ENCODE measurements at regions not wholly inside any gene's neighbourhood (a gene's known extent, or its start where the extent isn't known, plus 50 kb on each side); places are given as distances from the start of the nearest gene placed in this dataset.

DNA sequence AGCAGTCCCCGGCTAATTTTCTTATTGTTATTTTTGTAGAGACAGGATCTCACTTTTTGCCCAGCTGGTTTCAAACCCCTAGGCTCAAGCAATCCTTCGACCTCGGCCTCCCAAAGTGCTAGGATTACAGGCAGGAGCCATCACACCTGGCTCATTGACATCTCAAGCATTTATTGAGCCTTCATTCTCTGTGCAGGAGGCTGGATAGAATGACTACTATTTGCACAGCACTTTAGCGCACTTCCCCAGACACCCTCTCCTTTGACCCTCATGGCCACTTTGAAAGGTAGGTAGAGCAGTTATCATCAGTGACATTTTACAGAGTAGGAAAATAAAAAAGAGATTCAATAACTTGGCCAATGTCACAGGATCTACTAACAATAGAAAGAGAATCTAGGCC, 124.0 kb upstream of the STXBP5 start:
- DNase-seq (ENCODE audit: low read depth, low spot score) (no peak), ATAC-seq (no peak), FAIRE-seq (no peak)
- Histone ChIP-seq H3K27ac (ENCODE audit: control insufficient read depth, insufficient read depth) (no peak overlapping the region), H3K27me3 (replicated peaks in 1 of 2; ENCODE audit: control insufficient read depth in 2 of 2, insufficient read depth in 2 of 2, low read length in 1 of 2) (no peaks in the 10 kb centered on the region), H2AFZ (ENCODE audit: control insufficient read depth, low read depth, low read length) (no peak overlapping the region), H3K36me3 (ENCODE audit: control insufficient read depth in 2 of 2, insufficient read depth in 2 of 2, low read length in 1 of 2) (no peaks in the 10 kb centered on the region), H3K9ac (ENCODE audit: control insufficient read depth, insufficient read depth, low read length) (no peak overlapping the region), H3K4me1 (ENCODE audit: control insufficient read depth, insufficient read depth, low read length) (no peaks in the 10 kb centered on the region), H4K20me1 (ENCODE audit: control insufficient read depth, insufficient read depth) (no peaks in the 10 kb centered on the region), H3K9me3 (replicated peaks; ENCODE audit: control insufficient read depth, insufficient read depth, low read length) (no peaks in the 10 kb centered on the region), H3K79me2 (ENCODE audit: control insufficient read depth, insufficient read depth, low read length) (no peaks in the 10 kb centered on the region), H3K4me3 (no peak overlapping the region), H3K4me2 (ENCODE audit: control insufficient read depth, insufficient read depth) (no peak overlapping the region)
- RAD21 ChIA-PET (ENCODE audit: unreplicated experiment), result no interaction called here
- 28% methylated on average over 4 of the region's 4 CpGs for WGBS (ENCODE audit: insufficient coverage, insufficient replicate concordance, low lambda C conversion rate, missing lambda C conversion rate)
- in situ Hi-C loops (cut with MboI) (no loop called here), intact Hi-C loops (cut with micrococcal nuclease; ENCODE audit: unreplicated experiment) (no loop called here)
- CTCF ChIA-PET, result no interaction called here
- POLR2A ChIA-PET, result no interaction called here
- TF ChIP-seq ATF7 (IDR thresholded peaks at IDR 0.05; ENCODE audit: low read depth) (no peak), ZBED1 (IDR thresholded peaks at IDR 0.05; ENCODE audit: borderline replicate concordance) (no peak), CEBPB (IDR thresholded peaks at IDR 0.05; ENCODE audit: borderline replicate concordance in 1 of 2, low read depth in 2 of 2, low read length in 2 of 2) (no peak), PRDM15 (CRISPR knock-in tag; IDR thresholded peaks at IDR 0.05) (no peak), IRF3 (IDR thresholded peaks at IDR 0.05) (no peak), SMAD5 (IDR thresholded peaks at IDR 0.05; ENCODE audit: low read depth) (no peak), NR2C2 (IDR thresholded peaks at IDR 0.05; ENCODE audit: borderline replicate concordance, control insufficient read depth, insufficient read length, low read depth) (no peak), JUNB (IDR thresholded peaks at IDR 0.05) (no peak), STAT3 (IDR thresholded peaks at IDR 0.05; ENCODE audit: low read depth, low read length) (no peak), E2F4 (IDR thresholded peaks at IDR 0.05; ENCODE audit: low read depth, low read length) (no peak)
- TF ChIP-seq, protein P1, sequence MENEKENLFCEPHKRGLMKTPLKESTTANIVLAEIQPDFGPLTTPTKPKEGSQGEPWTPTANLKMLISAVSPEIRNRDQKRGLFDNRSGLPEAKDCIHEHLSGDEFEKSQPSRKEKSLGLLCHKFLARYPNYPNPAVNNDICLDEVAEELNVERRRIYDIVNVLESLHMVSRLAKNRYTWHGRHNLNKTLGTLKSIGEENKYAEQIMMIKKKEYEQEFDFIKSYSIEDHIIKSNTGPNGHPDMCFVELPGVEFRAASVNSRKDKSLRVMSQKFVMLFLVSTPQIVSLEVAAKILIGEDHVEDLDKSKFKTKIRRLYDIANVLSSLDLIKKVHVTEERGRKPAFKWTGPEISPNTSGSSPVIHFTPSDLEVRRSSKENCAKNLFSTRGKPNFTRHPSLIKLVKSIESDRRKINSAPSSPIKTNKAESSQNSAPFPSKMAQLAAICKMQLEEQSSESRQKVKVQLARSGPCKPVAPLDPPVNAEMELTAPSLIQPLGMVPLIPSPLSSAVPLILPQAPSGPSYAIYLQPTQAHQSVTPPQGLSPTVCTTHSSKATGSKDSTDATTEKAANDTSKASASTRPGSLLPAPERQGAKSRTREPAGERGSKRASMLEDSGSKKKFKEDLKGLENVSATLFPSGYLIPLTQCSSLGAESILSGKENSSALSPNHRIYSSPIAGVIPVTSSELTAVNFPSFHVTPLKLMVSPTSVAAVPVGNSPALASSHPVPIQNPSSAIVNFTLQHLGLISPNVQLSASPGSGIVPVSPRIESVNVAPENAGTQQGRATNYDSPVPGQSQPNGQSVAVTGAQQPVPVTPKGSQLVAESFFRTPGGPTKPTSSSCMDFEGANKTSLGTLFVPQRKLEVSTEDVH (IDR thresholded peaks at IDR 0.05; ENCODE audit: low read depth, partially characterized antibody), result no peak
- SMC1A ChIA-PET (ENCODE audit: uncharacterized antibody, unreplicated experiment), result no interaction called here
- BruUV-seq (replicated peaks), result no TSS peak

Measured in GM12878 (cell line).